Astrocyte of the spinal cord (primary cell): ENCODE measurements at regions not wholly inside any gene's neighbourhood (a gene's known extent, or its start where the extent isn't known, plus 50 kb on each side); places are given as distances from the start of the nearest gene placed in this dataset.
A peak's percentile ranks its signal among the peaks of the same experiment; 100 is the strongest.

Experiments used
- DNase-seq: peaks from one replicate; pipeline ENCODE4 v3.0.0; 2011; ENCODE audit warnings: low read depth, low spot score
- H3K4me3 ChIP-seq: 2 replicates; pipeline ENCODE4 v1.5.1; 2011; ENCODE audit warnings: low read depth, mild to moderate bottlenecking, low read length, moderate library complexity
- in situ Hi-C: cut with HindIII; loops from 2 replicates; pipeline ENCODE4 v1.10.0; 2017; ENCODE audit warnings: low sequenced_read_pairs
- TF ChIP-seq, protein P1 (sequence below): IDR thresholded peaks from 2 replicates; pipeline ENCODE4 v1.5.1; 2012; ENCODE audit warnings: low read depth, mild to moderate bottlenecking, low read length, inconsistent platforms

GRCh38 chr1:219461981-219462400 is 150.9 kb downstream of the ZC3H11B start:
- in situ Hi-C loops = no loop called here
- DNase-seq = no peak
- no peak overlapping the region for H3K4me3 ChIP-seq
- TF ChIP-seq, protein P1, sequence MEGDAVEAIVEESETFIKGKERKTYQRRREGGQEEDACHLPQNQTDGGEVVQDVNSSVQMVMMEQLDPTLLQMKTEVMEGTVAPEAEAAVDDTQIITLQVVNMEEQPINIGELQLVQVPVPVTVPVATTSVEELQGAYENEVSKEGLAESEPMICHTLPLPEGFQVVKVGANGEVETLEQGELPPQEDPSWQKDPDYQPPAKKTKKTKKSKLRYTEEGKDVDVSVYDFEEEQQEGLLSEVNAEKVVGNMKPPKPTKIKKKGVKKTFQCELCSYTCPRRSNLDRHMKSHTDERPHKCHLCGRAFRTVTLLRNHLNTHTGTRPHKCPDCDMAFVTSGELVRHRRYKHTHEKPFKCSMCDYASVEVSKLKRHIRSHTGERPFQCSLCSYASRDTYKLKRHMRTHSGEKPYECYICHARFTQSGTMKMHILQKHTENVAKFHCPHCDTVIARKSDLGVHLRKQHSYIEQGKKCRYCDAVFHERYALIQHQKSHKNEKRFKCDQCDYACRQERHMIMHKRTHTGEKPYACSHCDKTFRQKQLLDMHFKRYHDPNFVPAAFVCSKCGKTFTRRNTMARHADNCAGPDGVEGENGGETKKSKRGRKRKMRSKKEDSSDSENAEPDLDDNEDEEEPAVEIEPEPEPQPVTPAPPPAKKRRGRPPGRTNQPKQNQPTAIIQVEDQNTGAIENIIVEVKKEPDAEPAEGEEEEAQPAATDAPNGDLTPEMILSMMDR = no peak

- no peak overlapping the region for H3K4me3 ChIP-seq
- peak; percentile 14 for DNase-seq
- in situ Hi-C loops = no loop called here
- TF ChIP-seq, protein P1 = no peak
These were observed 151.7 kb downstream of the ZC3H11B start for GRCh38 chr1:219460896-219461815.

GRCh38 chr1:219460081-219460895 is 152.6 kb downstream of the ZC3H11B start:
- DNase-seq = no peak
- in situ Hi-C loops = no loop called here
- TF ChIP-seq, protein P1 = no peak
- no peak overlapping the region for H3K4me3 ChIP-seq

DNA sequence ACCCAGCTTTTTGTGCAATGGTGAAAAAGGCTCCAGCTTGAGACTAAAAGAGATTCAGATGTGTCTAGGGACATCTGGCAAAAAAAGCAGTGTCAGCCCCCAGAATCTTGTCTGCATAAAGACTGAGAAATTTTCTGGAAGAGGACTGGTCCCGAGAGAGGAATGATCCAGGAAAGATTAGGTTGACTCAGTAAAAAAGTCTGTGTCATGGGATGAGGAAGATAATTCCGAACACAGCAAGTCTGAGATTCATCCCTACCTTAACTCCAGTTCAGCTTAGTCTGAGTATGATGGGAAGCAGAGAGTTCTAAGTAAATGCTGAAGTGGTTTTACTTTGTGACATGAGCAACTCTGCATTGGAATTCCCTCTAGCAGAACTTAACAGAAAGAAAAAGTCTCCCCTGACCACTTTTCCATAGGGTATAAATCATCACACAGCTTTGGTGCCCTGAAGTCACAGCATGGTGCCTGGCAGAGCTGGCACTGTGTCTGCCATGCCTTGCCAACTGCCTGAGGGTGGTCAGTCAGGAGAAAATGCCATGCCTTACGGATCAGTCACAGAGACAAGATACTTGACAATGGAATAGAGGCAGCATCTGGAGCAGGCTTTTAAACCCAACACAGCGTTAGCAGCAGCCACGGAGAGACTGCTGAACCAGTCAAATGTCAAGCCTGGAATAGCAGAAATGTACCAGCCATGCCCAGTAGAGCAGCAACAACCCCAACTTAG is 153.4 kb downstream of the ZC3H11B start:
- TF ChIP-seq, protein P1 = no peak
- H3K4me3 ChIP-seq = no peak overlapping the region
- no peak for DNase-seq
- in situ Hi-C loops = no loop called here

- TF ChIP-seq, protein P1 = no peak
- in situ Hi-C loops = no loop called here
- H3K4me3 ChIP-seq = no peak overlapping the region
- DNase-seq = no peak
These were observed 166.6 kb downstream of the ZC3H11B start for GRCh38 chr1:219446288-219446687.

DNA sequence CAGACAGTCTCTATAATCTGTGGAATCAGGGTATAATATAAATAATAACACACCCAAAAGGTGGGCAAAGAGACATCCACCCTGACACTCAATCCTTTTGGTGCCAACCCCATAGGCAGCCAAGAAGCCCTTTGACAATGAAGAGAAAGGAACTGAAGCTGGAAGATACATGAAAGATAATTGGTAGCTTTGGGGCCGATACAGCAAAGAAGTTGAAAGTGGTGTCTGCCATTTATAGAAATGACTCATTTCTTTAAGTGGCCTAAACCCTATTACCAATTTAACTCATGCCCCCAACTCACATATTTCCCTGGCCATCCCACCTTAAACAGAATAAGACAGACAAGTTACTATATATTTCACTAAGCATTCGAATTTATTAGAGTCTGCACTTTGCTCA is 167.0 kb downstream of the ZC3H11B start:
- TF ChIP-seq, protein P1 = no peak
- in situ Hi-C loops = no loop called here
- H3K4me3 ChIP-seq = no peak overlapping the region
- no peak for DNase-seq
